ENCODE measurements at regions not wholly inside any gene's neighbourhood (a gene's known extent, or its start where the extent isn't known, plus 50 kb on each side); places are given as distances from the start of the nearest gene placed in this dataset.

DNA sequence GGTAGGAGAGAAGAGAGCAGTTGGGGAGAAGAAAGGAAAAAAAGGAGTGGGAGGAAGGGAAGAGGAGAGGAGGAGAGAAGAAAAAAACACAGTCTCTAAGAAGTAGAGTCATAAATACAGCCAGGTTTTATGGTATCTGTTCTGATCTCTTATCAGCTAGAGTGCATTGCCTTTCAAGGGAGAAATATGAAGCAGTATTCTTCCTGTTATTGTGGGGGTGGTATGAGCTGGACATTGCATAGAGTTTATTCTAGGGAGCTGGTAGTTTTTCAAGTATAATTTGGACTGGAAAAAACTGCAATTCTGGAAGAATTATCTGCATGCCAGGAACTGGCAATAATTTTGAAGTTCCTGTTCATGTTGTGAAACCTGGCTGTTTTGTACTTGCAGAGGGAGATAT is 54.9 kb upstream of the TAB3 start:
- TF ChIP-seq, protein P1, sequence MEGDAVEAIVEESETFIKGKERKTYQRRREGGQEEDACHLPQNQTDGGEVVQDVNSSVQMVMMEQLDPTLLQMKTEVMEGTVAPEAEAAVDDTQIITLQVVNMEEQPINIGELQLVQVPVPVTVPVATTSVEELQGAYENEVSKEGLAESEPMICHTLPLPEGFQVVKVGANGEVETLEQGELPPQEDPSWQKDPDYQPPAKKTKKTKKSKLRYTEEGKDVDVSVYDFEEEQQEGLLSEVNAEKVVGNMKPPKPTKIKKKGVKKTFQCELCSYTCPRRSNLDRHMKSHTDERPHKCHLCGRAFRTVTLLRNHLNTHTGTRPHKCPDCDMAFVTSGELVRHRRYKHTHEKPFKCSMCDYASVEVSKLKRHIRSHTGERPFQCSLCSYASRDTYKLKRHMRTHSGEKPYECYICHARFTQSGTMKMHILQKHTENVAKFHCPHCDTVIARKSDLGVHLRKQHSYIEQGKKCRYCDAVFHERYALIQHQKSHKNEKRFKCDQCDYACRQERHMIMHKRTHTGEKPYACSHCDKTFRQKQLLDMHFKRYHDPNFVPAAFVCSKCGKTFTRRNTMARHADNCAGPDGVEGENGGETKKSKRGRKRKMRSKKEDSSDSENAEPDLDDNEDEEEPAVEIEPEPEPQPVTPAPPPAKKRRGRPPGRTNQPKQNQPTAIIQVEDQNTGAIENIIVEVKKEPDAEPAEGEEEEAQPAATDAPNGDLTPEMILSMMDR (IDR thresholded peaks at IDR 0.05): peak in 1 of 4 experiments; percentile 8
- no peak for TF ChIP-seq POLR2A (IDR thresholded peaks at IDR 0.05)
